Tibial nerve (tissue), 4 donors: ENCODE measurements at regions not wholly inside any gene's neighbourhood (a gene's known extent, or its start where the extent isn't known, plus 50 kb on each side); places are given as distances from the start of the nearest gene placed in this dataset.

Experiments used
- CTCF ChIP-seq, 5 experiments: fragments of 200-600 bp in 3 of 5; fragments of 450-650 bp in 2 of 5; sonication (generic) in 3 of 5; IDR thresholded peaks; one replicate each; pipeline ENCODE4 v1.5.1; 2016 to 2019; ENCODE audit warnings: antibody characterized with exemption in 5 of 5, mild to moderate bottlenecking in 3 of 5, moderate library complexity in 2 of 5
- EP300 ChIP-seq, 2 donors: sonication (generic); formaldehyde crosslinking; IDR thresholded peaks; one replicate each; pipeline ENCODE4 v1.6.1; 2017; ENCODE audit warnings: antibody characterized with exemption in 2 of 2, mild to moderate bottlenecking in 1 of 2
- POLR2A ChIP-seq, 2 donors: fragments of 450-650 bp; IDR thresholded peaks; one replicate each; pipeline ENCODE4 v1.6.1; 2017; ENCODE audit warnings: antibody characterized with exemption in 2 of 2, mild to moderate bottlenecking in 2 of 2, moderate library complexity in 2 of 2

- TF ChIP-seq CTCF (IDR thresholded peaks at IDR 0.05) (no peak), POLR2A (IDR thresholded peaks at IDR 0.05) (no peak), EP300 (IDR thresholded peaks at IDR 0.05) (no peak)
Measured at GRCh38 chr14:38972511-38972910, 130.5 kb downstream of the SEC23A start.
